ENCODE measurements at regions not wholly inside any gene's neighbourhood (a gene's known extent, or its start where the extent isn't known, plus 50 kb on each side); places are given as distances from the start of the nearest gene placed in this dataset.

DNA sequence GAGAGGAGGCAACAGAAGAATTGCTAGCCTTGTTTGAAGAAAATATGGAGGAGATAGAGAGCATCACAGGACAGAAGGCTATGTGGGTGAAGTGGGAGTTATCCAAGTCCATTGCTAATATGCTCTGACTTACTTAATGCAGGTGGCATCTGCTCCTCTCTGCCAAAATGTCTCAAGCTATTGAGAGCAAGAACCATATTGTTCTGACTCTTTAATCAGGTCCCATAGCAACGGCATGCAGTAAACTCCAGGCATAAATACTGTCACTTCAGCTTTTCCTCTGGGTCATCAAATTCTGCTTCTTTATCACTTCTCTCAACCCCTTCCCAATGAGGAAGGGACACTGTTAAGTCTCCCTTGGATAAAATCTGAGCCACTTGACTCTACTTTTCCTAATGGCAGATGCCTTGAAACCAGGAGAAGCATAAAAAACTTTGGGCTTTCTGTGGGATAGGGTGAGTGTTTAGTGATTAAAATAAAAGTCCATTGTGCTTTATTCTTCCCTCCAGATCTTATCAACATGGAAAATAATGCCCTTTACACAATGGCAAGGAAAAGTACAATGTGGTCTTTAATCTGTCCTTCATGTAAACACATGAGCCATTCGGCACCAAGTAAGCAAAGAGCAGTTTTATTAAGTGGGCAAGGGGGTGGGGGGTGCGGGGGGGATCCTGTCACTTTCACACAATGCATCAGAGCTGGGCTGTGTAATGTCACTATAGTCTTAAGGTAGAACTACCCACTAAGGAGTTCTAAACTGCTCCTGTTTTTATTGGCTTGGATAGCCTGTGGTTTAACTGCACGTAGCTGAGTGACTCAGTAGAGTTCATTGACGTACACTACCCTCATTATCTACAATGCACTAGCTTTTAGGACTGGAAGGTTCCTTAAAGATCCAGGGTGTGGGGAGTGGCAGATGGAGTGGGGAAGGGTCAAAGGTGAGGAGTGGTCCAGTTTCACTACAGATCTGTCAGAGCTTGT is 71.0 kb upstream of the TARS1 start:
- TF ChIP-seq POLR2AphosphoS5 (IDR thresholded peaks at IDR 0.05) (no peak), POLR2A (IDR thresholded peaks at IDR 0.05) (no peak), EP300 (IDR thresholded peaks at IDR 0.05) (no peak)
- intact Hi-C loops (cut with DNase I; ENCODE audit: low total_unique reads) = no loop called here
- peak in 1 of 2 donors; percentile 44 for DNase-seq
- peak overlapping the region in 1 of 5 donors; percentile 3 for H3K27ac ChIP-seq
- H3K36me3 ChIP-seq = no peaks in the 10 kb centered on the region
- H3K27me3 ChIP-seq = no peaks in the 10 kb centered on the region
- no peak overlapping the region for H3K4me3 ChIP-seq
- 23 to 44% (median 30%) methylated on average over 5 of the region's 5 CpGs for WGBS, 5 donors
- H3K9me3 ChIP-seq = no peaks in the 10 kb centered on the region
- peaks cover 0 to 5% (median 2%) of the 10 kb centered on the region in 4 donors for H3K4me1 ChIP-seq

- H3K4me3 ChIP-seq = no peak overlapping the region
- H3K27ac ChIP-seq = peak overlapping the region in 1 of 5 donors; percentile 3
- peaks cover 0 to 5% (median 2%) of the 10 kb centered on the region in 4 donors for H3K4me1 ChIP-seq
- no peaks in the 10 kb centered on the region for H3K27me3 ChIP-seq
- WGBS, 5 donors = 53 to 71% (median 56%) methylated on average over 2 of the region's 2 CpGs
- intact Hi-C loops (cut with DNase I; ENCODE audit: low total_unique reads) = no loop called here
- DNase-seq = no peak
- H3K9me3 ChIP-seq = no peaks in the 10 kb centered on the region
- TF ChIP-seq EP300 (IDR thresholded peaks at IDR 0.05) = no peak
- TF ChIP-seq, protein P1, sequence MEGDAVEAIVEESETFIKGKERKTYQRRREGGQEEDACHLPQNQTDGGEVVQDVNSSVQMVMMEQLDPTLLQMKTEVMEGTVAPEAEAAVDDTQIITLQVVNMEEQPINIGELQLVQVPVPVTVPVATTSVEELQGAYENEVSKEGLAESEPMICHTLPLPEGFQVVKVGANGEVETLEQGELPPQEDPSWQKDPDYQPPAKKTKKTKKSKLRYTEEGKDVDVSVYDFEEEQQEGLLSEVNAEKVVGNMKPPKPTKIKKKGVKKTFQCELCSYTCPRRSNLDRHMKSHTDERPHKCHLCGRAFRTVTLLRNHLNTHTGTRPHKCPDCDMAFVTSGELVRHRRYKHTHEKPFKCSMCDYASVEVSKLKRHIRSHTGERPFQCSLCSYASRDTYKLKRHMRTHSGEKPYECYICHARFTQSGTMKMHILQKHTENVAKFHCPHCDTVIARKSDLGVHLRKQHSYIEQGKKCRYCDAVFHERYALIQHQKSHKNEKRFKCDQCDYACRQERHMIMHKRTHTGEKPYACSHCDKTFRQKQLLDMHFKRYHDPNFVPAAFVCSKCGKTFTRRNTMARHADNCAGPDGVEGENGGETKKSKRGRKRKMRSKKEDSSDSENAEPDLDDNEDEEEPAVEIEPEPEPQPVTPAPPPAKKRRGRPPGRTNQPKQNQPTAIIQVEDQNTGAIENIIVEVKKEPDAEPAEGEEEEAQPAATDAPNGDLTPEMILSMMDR (IDR thresholded peaks at IDR 0.05) = no peak
- H3K36me3 ChIP-seq = no peaks in the 10 kb centered on the region
These were observed 70.3 kb upstream of the TARS1 start for GRCh38 chr5:33370466-33370859.

- no peak for DNase-seq
- intact Hi-C loops (cut with DNase I; ENCODE audit: low total_unique reads) = no loop called here
- Histone ChIP-seq H3K27ac (no peak overlapping the region), H3K4me3 (no peak overlapping the region), H3K27me3 (no peaks in the 10 kb centered on the region), H3K36me3 (no peaks in the 10 kb centered on the region), H3K4me1 (peaks cover 0 to 5% (median 2%) of the 10 kb centered on the region in 4 donors), H3K9me3 (no peaks in the 10 kb centered on the region)
- TF ChIP-seq EP300 (IDR thresholded peaks at IDR 0.05) (no peak), POLR2A (IDR thresholded peaks at IDR 0.05) (no peak), POLR2AphosphoS5 (IDR thresholded peaks at IDR 0.05) (no peak)
- TF ChIP-seq, protein P1 (IDR thresholded peaks at IDR 0.05) = no peak
- 80 to 93% (median 89%) methylated on average over 1 of the region's 1 CpG for WGBS, 5 donors
These were observed 69.1 kb upstream of the TARS1 start for GRCh38 chr5:33371660-33372059.

DNA sequence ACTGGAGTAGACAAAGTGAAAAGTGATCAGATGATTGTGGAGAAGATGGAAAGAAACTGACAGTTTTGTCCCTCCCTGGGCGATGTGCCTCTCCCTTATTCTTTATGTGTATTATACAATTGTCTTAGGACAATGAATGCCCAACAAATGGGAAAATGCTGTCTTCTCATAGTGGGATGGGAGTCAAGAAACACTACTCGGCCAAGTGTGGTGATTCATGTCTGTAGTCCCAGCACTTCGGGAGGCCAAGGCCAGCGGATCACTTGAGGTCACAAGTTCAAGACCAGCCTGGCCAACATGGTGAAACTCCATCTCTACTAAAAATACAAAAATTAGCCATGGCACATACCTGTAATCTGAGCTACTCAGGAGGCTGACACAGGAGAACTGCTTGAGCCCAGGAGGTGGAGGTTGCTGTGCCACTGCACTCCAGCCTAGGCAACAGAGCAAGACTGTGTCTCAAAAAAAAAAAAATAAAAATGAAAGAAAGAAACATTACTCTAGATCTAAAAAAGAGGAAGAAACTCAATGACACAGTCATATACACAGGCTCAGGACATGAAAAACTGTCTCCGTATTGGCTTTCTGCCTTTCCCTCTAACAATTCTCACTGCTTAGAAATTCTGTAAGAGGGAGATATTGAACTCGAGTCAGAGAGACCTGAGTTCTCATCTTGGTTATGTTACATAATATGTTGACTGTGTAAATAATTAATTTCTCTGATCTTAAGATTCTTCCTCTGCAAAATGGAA is 67.9 kb upstream of the TARS1 start:
- Histone ChIP-seq H3K9me3 (no peaks in the 10 kb centered on the region), H3K4me3 (no peak overlapping the region), H3K27me3 (no peaks in the 10 kb centered on the region), H3K36me3 (no peaks in the 10 kb centered on the region), H3K27ac (no peak overlapping the region), H3K4me1 (peaks cover 0 to 5% (median 2%) of the 10 kb centered on the region in 4 donors)
- no peak for DNase-seq
- intact Hi-C loops (cut with DNase I; ENCODE audit: low total_unique reads) = no loop called here
- TF ChIP-seq EP300 (IDR thresholded peaks at IDR 0.05) (no peak), POLR2A (IDR thresholded peaks at IDR 0.05) (no peak), POLR2AphosphoS5 (IDR thresholded peaks at IDR 0.05) (no peak)
- TF ChIP-seq, protein P1 (IDR thresholded peaks at IDR 0.05) = no peak
- 73 to 85% (median 83%) methylated on average over 6 of the region's 6 CpGs for WGBS, 5 donors

All from stomach (tissue), 8 donors.